Fibroblast of skin of right quadriceps (primary cell): ENCODE measurements at regions not wholly inside any gene's neighbourhood (a gene's known extent, or its start where the extent isn't known, plus 50 kb on each side); places are given as distances from the start of the nearest gene placed in this dataset.
A peak's percentile ranks its signal among the peaks of the same experiment; 100 is the strongest.

ENCODE experiments used
- DNase-seq: peaks from one replicate; pipeline ENCODE4 v3.0.0-alpha.2; 2013

DNA sequence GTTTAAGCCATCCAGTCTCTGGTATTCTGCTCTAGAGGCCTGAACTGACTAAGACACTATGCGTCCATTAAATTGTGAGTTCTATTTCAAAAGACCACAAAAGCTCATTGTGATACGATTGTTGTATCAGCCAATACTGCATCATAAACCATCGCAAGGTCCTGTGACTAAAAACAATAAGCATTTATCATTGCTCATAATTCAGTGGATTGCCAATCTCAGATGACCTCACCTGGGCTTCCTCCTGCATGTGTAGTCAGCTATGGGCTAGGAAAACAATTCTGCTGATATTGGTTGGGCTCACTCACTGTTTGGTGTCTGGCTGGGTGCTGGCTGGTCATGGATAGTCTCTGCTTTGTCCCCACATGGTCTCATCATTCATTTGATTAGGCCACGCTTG is 592.7 kb upstream of the BTBD3 start:
- DNase-seq = no peak

DNA sequence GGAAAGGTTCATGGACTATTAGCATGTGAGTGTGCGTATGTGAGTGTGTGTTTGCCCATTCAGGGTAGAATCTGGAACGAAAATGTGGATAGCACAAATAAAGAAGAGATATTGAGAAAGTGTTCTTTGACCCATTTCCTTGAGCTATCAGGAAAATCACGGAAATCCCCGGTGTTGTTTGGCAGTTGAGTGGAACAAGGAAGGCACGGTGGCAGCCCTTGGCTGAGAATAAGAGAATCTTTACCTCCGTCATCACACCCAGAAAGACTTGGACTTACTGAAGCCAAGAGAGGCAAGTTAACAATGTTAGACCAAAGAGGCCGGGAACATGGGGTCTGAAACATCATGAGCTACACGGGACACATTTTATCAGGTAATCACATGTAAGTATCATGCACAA is 588.9 kb upstream of the BTBD3 start:
- no peak for DNase-seq

- peak; percentile 7 for DNase-seq
Measured at GRCh38 chr20:11329271-11329670, 588.4 kb upstream of the BTBD3 start.

- peak; percentile 42 for DNase-seq
Measured at GRCh38 chr20:11331096-11331495, 586.6 kb upstream of the BTBD3 start.

GRCh38 chr20:11332381-11332780 is 585.3 kb upstream of the BTBD3 start:
- DNase-seq = peak; percentile 7

DNA sequence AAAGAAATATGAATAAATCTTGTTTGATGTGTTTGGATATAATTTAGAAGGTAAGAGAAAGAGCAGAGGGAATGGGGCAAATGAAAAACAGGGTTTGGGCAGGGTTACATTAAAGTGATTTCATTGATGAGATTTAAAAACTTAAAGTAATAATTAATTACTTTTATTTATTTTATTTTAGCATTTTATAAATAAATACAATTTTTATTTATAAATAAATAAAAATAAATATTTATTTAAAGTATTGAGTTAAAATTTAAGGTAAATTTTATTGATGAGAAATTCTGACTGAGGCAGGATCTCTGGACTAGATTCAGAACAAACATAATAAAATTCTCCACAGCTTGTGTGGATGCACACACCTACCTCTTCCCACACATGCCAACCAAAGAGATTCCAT is 584.1 kb upstream of the BTBD3 start:
- no peak for DNase-seq

- DNase-seq = no peak
Measured at GRCh38 chr20:11337361-11338130, 580.1 kb upstream of the BTBD3 start.

DNA sequence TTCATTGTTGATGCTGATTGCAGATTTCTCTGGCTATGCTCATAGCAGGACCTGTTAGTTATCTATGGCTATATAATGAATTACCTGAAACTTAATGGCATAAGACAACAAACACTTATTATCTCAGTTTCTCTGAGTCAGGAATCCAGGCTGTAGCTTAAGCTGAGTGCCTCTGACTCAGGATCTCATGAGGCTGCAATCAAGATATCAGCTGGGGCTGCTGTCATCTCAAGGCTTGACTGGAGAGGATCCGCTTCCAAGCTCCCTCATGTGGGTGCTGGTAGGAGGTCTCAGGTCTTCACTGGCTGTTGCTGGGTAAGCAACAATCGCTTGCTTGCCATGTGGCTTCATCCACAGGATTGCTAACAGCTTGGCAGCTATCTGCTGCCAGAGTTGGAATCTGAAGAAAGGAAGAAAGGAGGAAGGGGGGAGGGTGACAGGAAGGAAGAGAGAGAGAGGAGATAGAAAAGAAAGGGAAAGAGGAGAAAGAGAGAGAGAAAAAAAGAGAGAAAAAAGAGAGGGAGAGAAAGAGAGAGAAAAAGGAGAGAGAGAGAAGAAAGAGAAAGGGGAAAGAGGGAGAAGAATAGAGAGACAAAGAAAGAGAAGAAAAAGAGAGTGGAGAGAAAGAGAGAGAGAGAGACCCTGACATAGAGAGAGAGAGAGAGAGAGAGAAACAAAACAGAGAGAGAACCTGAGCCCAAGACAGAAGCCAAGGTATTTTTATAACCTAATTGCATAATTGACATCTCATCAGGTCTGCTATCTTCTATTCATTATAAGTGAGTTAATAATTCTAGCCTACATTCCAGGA is 579.0 kb upstream of the BTBD3 start:
- DNase-seq = no peak

- no peak for DNase-seq
Measured at GRCh38 chr20:11344939-11345338, 572.8 kb upstream of the BTBD3 start.

GRCh38 chr20:11347738-11348137 is 570.0 kb upstream of the BTBD3 start:
- no peak for DNase-seq

DNA sequence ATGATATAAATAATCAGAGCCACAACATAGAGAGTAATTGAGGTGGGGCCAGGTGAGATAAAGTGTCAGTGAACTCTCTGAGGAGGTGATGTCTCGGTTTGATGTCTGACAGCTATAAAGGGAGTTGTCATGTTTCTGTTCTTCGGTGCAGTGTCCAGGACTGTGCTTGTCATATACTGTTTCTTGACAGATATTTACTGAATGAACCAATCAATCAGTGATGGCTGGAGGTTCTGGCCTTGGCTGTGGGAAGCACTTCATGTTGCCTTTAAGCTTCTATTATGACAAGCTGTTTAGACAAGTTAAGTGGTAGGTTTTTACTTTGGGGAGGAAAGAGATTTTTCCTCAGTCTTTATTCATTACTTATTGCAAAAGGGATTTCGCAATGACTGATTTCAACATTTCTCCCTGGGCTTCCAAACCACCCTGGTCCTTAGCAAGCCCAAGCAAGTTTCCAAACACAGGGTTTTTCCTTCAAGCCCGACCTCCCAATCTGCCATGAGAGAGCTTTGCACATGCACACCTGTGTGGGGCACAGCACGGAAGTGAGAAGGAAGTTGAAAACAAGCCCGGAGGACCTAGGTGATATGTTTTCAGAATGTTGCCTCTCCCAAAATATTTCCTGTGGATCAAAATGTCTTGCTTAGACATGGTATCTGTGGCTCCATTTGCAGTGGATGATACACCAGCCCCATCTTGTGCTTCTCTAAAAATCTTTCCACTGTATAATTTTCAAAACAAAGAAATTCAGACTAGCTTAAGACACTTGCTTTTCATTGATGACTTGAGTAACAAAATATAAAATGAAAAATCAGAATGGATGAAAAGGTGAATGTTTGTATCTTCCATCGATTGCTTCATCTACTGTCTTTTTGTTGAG is 567.3 kb upstream of the BTBD3 start:
- DNase-seq = peak; percentile 54

DNA sequence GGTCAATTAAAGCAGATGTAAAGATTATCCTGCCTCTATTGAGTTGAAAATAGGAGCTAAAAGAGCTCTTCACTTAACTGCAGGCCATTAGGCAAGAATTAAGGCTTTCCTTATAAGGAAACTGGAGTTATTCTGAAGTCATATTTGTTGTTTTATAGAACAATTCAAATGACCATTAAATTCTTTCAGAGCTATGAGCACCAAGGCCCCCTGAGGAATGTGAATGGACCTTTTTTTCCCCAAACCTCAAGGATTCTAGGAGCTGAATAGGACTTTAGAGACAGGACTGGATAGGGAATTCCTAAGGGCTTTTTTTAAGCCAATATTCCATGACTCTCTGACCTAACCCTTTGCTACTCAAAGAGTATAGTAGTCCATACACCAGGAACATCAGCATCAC is 565.7 kb upstream of the BTBD3 start:
- DNase-seq = no peak

GRCh38 chr20:11354846-11355245 is 562.8 kb upstream of the BTBD3 start:
- no peak for DNase-seq

DNA sequence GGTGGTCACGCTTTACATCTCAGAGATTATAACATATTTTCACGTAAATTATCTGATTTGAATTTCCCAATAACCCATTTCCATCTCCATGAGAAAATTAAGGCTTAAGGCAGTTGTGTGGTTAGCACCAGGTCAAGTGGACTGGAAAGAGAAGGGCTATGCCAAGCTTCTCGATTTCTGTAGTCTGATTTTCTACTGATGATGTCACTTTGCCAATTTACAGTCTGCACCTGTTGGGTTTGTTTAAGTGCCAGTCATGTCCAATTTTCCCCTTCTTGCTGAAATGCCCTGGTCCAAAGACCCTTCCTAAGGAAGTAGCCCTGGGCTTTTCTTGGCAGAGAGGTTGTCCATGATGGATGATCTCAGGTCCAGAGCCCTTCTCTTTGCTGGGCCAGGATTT is 562.3 kb upstream of the BTBD3 start:
- DNase-seq = no peak

GRCh38 chr20:11356061-11356460 is 561.6 kb upstream of the BTBD3 start:
- no peak for DNase-seq

- DNase-seq = no peak
Measured at GRCh38 chr20:11362450-11362849, 555.2 kb upstream of the BTBD3 start.

DNA sequence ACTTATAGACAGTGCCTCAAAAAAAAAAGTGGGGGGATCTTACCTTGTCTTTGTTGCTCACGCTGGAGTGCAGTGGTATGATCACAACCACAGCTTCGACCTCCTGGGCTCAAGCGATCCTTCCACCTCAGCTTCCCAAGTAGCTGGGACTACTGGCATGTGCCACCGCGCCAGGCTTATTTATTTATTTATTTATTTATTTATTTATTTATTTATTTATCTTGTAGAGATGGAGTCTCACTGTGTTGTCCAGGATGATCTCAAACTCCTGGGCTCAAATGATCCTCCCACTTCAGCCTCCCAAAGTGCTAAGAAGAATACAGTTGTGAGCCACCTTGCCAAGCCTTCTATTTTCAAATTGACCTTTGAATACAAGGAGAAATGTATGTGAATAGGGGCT is 553.0 kb upstream of the BTBD3 start:
- no peak for DNase-seq

DNA sequence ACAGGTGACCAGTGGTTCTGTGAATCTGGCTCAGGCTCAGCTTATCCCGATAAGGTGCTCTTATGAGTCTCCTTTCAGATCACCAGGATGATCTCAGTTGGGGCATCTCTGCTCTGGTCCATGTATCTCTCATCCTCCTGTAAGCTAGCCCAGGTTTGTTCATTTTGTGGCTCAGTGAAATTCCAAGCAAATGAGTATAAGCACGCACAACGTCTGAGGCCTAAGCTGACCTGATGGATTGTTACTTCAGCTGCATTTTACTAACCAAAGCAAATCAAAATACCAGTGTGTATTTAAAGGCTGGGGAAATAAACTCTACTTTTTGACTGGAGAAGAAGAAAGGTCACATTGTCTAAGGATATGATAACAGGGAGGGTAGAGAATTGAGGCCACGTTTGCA is 551.0 kb upstream of the BTBD3 start:
- DNase-seq = no peak

- no peak for DNase-seq
Measured at GRCh38 chr20:11368499-11368898, 549.2 kb upstream of the BTBD3 start.

DNA sequence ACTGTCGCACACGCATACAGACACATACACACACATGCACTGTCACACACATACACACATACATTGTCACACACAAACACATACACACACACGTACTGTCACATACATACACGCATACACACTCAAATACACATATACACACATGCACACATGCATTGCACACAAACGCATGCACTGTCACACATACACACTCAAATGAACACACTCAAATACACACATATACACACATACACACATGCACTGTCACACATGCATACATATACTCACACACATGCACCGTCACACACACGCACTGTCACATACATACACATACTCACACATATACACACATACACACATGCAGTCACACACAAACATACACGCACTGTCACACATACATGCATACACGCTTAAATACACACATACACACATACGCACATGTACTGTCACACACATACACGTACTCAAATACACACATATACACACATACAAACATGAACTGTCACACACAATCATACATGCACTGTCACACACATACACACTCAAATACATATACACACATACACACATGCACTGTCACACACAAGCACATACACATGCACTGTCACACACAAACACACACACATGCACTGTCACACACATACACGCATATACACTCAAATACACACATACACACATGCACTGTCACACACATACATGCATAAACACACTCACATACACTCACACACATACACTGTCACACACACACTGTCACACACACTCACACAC is 548.6 kb upstream of the BTBD3 start:
- DNase-seq = no peak

GRCh38 chr20:11371831-11372230 is 545.9 kb upstream of the BTBD3 start:
- no peak for DNase-seq
